Fibroblast of skin of left quadriceps (primary cell): ENCODE measurements at regions not wholly inside any gene's neighbourhood (a gene's known extent, or its start where the extent isn't known, plus 50 kb on each side); places are given as distances from the start of the nearest gene placed in this dataset.
A peak's percentile ranks its signal among the peaks of the same experiment; 100 is the strongest.

Experiments used
- DNase-seq, 2 experiments: peaks; one replicate each; pipeline ENCODE4 v3.0.0-alpha.2; 2013; ENCODE audit warnings: low read depth in 2 of 2

DNA sequence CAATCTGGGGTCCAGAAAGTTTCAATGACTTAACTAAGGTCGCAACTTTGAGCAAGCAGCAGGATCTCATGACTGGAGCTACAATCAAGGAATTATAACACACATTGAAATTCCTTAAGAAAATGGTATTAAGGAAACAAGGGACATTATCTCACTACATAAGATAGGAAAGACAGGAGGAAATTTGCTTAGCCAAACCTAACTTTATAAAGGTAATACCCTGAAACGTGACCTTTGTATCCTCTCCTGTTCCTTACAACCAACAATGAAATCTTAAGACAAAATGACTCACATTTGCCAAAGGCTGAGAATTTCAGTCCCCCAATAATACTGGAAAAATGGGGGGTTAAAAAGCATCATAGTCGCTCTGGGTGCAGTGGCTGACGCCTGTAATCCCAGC, 218.9 kb upstream of the LYZL1 start:
- DNase-seq: no peak

DNA sequence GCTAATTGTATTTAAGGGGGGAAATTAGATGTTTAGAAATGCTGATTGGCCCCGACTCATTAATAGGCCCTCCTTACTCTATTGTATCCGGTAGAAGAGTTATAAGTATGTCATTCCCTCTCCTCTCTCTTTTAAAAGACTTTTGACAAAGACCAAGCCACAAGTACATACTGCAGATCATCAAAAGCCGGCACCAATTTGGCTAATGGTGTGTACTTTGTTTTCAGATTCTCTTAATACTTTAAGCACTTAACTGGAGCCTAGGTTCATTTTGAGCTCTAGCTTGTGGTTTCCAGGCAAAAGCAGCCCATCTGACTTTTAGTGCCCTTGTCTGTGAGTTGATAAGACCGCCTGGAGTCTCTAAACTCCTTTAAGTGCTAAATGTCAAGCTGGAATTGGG, 210.0 kb upstream of the LYZL1 start:
- no peak for DNase-seq

DNA sequence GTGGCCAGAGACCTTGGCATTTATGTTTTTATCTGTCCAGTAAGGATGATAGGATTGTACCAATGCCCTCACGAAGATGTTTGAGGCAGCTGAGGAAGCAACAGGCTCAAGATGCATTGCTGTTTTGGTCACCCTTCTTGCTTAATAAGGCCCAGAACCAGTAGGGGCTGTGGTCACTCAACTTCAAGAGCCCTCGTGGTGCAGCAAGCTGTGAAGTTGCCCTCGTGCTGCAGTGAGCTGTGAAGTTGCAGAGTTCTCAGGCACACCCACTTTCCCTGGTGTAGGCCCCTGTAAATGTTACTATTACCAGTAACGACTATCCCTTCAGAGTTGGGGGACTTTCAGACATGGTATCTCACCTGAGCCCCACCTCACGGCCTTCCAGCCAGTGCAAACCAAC, 207.6 kb upstream of the LYZL1 start:
- DNase-seq: no peak

DNA sequence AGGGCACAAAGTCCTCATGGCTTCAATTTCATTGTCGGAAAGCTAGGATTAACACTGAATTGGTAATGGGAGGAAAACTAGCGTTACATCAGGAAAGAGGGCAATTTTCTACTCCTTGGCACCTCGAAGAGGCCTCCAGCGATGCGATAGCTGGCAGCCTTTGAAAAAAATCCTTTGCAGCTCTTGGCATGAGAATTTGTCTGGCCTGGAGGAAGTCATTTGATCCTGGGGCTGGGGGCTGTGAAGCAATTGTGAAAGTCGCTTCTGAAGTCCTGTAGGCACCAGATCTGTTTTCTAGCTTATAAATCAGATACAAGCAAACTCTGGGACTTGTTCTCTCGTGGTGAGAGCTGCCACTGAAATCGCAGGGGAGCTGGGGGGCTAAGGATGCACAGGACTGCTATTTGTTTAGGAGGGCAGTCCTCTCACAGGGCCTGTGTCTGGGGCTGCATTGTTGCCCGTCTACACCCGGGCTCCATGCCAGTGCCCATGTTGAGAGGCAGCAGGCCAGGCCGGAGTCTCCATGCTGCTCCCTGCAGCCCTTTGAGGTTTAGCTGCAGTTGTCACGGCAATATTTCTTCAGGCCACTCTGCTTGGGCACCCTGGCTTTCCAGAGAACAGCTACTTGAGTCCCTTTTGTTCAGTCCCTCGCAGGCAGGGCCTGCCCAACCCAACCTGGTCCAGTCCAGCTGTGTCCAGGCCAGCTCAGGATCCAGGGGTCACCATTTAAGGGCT, 206.8 kb upstream of the LYZL1 start:
- DNase-seq: no peak

DNA sequence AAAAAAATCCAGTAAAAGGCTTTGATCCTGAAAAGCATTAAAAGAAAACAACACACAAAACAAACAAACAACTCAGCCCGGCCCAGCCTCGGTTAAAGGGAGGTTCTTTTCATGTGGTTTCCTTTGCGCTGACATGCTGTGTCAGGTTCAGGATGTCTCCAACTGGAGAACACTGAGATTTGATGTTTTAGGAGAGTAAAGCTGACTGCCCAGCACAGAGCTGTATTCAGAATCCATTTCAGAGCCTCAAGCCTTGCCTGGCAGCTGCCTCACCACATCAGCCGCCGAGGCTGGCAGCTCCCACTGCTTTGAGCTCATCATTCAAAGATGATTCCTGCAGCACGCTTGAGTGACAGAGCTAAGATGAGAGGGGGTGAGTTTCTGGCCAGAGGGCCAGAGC, 205.8 kb upstream of the LYZL1 start:
- no peak for DNase-seq

GRCh38 chr10:29084681-29085307, 204.1 kb upstream of the LYZL1 start:
- no peak for DNase-seq

DNA sequence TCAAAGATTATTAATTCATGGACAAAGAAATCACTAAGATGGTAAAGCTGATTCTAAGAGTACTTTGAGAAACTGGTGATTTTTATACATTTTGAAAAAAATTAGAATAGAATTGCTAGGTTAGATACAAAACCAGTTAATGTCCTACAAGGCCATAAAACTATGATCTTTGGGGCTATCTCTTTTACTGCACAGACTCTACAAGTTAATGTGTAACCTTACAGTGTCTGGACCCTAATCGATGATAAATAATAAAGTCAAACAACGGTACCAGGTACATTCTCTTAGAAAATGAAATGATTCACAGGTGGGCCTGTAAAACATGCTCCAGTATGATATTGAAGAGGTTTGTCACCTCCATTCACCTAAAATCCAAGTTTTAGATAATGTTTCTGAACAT, 199.8 kb upstream of the LYZL1 start:
- no peak for DNase-seq

GRCh38 chr10:29096303-29096824, 192.5 kb upstream of the LYZL1 start:
- no peak for DNase-seq

DNA sequence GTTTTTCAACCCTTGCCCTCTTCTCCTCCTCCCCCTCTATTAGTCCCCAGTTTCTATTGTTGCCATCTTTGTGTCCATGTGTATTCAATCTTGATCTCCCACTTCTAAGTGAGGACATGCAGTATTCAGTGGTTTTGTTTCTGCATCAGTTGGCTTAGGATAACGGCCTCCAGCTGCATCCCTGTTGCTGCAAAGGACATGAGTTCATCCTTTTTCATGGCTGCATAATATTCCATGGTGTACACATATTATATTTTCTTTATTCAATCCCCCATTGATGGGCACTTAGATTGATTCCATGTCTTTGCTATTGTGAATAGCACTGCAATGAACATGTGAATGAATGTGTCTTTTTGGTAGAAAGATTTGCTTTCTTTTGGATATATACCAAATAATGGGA, 190.4 kb upstream of the LYZL1 start:
- DNase-seq: no peak

DNA sequence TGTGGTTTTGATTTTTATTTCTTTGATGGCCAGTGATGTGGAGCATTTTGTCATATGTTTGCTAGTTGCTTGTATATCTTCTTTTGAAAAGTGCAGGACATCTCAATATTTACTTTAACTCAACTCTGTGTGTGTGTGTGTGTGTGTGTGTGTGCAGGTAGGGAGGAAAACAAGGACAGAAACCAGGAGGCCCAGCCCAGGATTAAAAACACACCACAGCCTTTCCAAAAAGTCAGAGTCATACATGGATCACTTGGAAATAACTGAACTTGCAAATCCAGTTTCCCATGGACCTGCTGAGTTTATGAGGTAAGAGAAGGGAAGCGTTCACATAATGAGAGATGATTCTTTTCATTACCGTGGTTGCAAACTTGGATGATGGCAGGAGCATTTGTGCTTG, 189.9 kb upstream of the LYZL1 start:
- DNase-seq: no peak

GRCh38 chr10:29099415-29099814, 189.5 kb upstream of the LYZL1 start:
- no peak for DNase-seq

- no peak for DNase-seq
Observed at GRCh38 chr10:29100505-29100904, 188.4 kb upstream of the LYZL1 start.

- no peak for DNase-seq
Observed at GRCh38 chr10:29102233-29102632, 186.6 kb upstream of the LYZL1 start.

DNA sequence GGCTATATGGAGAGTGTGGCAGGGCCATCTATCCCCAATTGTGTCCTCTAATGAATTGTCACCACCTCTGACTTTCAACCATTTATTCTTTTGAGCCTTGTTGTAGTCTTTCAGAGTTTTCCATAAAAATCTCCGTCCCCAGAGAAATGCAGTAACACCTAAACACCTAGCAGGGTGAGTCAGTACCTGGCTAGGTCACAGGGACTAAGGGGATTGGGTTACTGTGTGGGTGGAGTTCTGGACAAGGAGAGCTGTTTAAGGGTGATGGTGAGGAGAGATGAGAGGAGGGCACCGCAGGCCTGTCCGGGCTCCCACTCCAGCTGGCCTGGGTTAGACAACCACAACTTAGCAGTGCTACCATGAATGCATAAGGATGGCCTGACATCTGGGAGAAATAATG, 186.2 kb upstream of the LYZL1 start:
- no peak for DNase-seq

- DNase-seq: no peak
Observed at GRCh38 chr10:29104661-29105399, 184.0 kb upstream of the LYZL1 start.

DNA sequence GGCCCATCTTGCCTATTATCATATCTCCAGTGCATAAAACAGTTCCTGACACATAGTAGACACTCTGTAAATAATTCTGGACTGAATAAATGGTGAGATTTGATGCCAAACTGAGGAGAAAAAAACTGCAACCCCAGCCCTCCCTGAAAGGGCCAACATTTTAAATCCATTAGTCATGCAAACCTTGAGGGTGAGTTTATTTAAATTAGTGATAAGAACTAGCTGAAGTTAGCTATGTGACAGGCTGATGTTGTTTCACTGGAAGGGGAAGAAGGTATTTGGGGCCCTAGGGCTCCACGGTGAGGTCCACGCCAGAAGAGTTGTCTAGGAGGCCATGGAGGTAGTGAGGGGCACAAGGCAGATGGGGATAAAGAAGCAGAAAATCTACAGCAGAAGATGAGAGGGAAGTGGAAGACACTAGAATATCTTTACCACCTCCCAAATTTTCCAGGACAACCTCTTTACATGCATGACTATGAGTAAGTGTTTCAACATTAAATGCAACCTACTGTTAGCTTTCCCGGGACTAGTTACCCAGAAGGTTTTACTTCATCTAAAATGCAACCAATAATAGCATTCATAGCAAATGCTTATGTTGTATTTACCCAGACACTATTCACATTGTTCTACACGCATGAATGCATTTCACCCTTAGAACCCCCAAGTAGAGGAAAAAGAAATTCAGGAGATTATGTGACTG, 183.2 kb upstream of the LYZL1 start:
- DNase-seq: peak in 1 of 2 experiments; percentile 14

DNA sequence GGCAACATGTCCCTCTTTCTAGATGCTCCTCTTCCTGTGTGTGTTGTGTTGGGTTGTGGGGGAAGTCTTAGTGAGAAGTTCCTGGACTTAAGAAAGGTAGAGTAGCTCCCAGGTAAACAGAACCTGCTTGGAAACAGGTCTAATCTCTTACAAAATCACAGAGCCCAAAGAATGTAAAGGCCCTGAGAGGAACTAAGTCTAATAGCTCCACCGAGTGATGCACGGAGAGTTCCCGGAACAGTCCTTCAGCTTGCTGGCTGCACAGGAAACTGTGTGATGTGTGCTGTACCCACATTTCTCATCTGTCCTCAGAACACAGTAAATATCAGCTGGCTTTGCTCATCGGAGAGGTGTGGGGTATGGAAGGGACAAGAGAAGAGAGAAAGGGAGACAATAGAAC, 182.6 kb upstream of the LYZL1 start:
- DNase-seq: no peak

- no peak for DNase-seq
Observed at GRCh38 chr10:29107866-29108498, 180.9 kb upstream of the LYZL1 start.

GRCh38 chr10:29109707-29110571, 178.9 kb upstream of the LYZL1 start:
- DNase-seq: no peak

DNA sequence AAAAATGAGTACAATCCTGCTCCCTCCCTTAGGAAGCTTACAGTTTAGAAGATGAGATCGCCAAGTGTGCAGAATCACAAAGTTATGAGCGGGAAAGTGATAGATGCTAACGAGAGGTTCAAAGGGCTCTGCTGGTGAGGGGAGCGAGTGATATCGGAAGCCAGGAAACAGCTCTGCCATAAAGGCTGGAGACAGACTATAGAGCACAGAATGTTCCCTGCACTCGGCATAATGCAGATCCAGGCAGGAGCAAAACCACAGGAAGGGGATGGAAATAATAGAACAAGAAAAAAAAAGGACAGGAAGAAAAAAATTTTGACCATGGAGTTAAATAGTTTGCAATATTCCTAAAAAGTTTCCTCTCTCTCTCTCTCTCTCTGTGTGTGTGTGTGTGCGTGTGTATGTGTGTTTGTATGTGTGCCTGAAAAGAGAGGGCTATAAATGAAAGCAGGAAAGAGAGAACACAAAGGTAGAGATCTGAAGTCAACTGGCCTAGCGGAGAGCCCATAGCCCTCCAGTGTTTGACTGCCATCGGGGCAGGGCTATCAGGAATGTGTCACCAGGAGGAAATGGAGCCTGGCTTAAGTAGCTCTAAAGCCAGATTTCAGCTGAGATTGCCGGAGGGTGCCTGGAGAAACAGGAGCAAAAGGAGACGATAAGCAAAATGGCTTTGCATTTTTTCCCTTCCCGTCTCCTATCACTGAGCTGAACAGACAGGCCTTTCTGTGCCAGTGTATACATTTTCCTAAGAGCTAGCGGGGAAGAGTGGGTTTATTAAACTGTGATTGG, 175.8 kb upstream of the LYZL1 start:
- DNase-seq: no peak
